HG02623 (cell line): ENCODE measurements at regions not wholly inside any gene's neighbourhood (a gene's known extent, or its start where the extent isn't known, plus 50 kb on each side); places are given as distances from the start of the nearest gene placed in this dataset.
"Not testable (repeated sequence)": the region's sequence is repeated elsewhere in the genome, so short reads cannot be mapped to it uniquely, and the experiment has no call there.

Source experiments
- ATAC-seq: cut with Tn5 transposase; IDR thresholded peaks from one replicate; pipeline ENCODE4 v1.9.1; 2021; ENCODE audit warnings: moderate library complexity; ENCODE audit not compliant: unreplicated experiment

DNA sequence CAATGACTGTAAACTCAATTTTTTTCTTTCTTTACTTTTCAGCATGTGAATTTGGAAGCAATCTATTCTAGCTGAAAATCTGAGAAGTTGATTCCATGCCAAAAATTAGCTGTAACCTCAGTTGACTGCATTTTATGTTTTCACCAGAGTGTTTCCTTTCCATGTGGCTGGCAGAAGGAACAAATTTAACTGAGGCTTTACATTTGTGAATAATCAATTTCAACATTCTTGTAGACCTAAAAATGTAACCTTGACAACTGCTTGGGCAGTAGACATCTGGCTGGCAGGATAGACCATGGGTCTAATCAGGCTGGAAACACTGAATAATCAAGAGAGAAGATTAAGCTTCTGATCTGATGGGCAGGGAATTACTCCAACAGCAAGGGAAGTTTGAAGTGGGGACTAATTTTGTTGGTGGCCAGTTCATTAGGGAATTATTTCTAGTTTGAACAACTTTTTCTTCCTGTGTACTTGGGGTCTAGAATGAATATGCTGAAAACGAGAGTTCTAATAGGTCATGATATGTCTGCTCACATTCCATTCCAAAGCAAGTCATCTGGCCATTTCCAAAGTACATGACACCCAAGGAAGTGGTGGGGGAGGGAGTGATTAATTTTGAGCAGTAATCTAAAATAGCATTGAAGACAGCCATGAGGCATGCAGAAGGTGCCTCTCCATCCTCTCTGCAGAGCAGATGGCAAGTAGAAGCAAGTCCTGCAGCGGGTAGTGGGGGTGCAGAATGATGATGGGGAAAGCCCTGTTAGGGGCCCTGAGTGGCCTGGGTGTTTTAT lies 68.2 kb downstream of the ATP23 start:
- no peak for ATAC-seq

DNA sequence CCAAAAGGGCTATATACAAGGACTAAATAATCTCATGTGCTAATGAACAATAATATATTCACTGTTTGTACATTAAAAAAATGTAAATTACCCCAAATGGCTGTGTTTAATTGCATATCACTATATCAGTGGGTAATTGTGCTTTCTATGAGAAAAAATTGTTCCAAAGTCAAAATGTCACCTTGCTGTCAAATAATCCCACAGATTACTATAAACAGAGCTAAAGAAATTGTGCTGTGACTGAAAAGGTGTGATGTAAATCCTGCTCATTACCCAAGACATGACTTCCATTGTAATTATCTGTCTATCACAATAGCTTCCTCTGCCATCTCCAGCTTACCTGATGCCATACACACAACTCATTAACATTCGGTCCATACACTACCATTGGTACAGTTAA lies 70.3 kb downstream of the ATP23 start:
- no peak for ATAC-seq

DNA sequence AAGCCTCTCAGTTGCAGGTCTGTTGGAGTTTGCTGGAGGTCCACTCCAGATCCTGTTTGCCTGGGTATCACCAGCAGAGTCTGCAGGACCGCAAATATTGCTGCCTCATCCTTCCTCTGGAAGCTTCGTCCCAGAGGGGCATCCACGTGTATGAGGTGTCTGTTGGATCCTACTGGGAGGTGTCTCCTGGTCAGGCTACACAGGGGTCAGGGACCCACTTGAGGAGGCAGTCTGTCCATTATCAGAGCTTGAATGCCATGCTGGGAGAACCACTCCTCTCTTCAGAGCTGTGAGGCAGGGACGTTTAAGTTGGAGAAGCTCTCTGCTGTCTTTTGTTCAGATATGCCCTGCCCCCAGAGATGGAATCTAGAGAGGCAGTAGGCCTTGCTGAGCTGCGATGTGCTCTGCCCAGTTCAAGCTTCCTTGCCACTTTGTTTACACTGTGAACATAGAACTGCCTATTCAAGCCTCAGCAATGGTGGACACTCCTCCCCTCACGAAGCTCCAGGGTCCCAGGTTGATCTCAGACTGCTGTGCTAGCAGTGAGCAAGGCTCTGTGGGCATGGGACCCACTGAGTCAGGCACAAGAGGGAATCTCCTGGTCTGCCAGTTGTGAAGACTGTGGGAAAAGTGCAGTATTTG lies 81.1 kb downstream of the ATP23 start:
- not testable (repeated sequence) for ATAC-seq

DNA sequence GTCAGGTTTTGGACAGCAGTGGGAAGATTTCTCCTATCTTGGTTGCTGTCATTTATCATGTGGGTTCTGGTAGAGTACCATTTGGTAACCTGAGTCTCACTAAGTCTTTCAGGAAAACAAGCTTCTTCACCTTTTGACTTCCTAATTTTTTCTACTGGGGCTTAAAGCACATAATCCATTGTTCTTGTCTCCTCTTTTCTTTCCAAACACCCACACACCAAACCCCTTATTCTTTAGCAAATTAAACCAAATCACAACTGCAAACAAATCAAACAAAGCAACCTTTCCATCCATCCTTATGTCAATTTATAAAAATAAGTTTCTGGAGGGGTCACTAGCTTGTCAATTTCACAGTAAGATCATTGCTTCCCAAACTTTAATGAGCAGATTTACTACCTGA lies 84.1 kb downstream of the ATP23 start:
- no peak for ATAC-seq

DNA sequence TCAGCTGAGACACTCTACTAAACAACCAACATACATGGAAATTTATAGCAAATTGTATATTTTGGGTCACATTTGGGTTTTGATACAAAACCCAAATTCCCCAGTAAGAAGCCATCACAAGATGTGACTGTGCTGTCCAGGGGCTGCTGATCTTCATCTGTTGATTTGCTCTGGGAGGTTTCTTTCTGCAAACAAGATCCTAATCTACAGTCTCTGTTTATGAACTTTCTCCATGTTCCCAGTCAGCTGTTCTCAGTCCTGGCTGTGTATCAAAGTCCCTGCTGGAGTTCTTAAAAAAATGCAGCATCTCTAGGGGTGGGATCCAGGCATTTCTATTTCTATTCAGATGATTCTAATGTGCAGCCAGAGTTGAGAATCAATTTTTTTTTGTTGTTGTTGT lies 85.1 kb downstream of the ATP23 start:
- ATAC-seq, result no peak

DNA sequence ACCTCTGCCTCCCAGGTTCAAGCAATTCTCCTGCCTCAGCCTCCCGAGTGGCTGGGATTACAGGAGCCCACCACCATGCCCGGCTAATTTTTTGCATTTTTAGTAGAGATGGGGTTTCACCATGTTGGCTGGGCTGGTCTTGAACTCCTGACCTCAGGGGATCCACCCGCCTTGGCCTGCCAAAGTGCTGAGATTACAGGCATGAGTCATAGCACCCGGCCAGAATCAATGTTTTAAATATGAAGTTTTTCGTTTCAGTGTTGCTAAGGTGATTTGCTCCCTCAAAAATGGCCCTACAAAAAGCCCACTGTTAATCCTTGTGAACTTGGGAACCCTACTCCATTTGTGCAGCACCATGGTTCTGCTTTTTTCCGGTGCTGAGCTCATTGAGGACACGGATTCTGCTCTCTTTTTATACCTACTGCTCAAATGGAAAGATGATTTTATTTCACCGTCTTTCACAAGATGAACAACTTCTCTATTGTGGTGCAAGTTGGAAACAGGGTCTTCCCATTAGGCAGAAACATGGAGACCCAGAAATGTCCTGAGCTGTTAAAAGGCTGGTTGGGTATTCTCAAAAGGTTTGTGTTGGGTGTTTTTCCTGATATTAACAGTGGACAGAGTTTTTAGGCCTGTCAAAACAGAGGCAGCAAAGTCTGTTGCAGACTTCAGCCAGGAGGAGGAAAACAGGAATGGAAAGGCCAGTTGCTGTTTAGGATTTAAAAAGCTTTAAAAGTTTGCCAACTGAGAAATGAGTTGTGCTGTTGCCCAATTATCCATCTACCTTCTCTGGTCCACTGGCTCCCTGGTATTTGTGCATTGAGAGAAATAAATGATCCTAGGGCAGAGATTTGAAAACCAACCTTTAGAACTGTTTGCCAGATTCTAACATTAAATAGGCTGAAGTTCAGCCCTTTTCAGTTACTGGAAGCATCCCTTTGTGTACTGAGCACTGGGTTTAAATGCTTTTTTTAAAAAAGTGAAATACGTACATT lies 85.8 kb downstream of the ATP23 start:
- ATAC-seq, result no peak

DNA sequence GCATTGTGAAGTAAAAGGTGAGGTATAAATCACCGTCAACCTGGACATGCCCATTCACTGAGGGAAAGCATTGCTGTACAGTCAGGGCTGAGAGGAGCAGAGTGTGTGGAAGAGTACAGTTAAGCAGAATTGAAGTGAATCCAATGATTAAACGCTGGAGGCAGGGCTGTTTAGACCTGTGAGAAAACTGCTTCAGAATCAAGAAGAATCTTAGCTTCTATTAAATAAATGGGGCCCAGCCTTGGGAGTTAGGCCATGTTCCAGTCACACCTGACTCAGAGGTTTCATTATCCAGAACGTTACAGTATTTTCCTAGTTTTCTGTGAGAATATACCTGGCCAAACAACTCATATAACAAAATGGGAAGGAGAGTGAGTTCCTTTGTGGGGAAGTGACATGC lies 86.9 kb downstream of the ATP23 start:
- ATAC-seq, result no peak

DNA sequence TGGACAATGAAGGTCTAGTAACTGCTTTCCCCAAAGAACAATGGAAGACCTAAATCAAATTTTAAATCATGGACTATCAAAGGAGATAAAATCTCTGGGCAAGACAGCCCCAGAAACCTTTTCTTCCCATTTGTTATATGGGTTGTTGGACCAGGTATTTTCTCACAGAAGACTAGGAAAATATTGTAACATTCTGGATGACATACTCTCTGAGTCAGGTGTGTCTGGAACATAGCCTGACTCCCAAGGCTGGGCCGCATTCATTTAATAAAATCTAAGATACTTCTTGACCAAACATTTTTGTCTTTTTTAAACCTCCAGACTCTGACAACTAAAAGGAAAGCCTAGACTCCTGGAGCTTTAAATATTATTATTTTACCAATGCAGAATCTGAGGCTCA lies 87.9 kb downstream of the ATP23 start:
- ATAC-seq, result no peak

DNA sequence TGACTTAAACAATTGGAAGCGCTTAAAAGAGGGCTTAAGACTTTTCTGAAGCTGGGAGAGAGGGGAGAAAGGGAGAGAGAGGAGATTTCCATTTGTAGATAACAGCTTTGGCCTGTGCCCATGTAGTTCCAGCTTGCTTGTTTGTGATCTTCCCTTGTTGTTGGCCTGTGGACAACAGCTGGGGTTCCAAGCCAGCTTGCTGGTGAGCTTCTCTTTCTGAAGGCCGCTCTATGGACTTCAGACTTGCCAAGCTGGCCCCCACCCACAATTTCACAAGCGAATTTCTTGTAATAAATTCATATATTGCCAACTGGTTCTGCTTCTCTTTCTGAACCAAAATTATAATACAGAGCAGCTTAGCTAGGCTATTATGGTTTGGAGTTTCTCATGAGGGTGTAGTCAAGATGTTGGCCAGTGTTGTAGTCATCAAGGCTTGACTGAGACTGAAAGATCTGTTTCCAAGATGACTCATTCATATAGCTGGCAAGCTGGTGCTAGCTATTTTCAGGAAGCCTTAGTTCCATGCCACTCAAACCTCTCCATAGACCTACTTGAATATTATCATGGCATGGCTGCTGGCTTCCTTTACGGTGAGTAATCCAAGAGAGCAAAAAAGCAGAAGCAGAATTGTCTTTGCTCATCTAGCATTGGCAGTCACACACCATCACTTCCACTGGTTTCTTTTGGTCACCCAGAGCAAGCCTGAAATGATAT lies 89.4 kb downstream of the ATP23 start:
- no peak for ATAC-seq

DNA sequence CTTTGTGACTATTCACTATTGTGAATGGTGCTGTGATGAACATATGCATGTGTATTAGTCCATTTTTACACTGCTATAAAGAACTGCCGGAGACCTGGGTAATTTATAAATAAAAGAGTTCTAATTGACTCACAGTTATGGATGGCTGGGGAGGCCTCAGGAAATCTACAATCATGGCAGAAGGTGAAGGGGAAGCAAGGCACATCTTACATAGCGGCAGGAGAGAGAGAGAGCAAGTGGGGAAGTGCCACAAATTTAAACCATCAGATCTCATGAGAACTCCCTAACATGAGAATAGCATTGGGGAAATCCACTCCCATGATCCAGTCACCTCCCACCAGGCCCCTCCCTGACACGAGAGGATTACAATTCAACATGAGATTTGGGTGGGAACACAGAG lies 90.8 kb downstream of the ATP23 start:
- ATAC-seq, result no peak

DNA sequence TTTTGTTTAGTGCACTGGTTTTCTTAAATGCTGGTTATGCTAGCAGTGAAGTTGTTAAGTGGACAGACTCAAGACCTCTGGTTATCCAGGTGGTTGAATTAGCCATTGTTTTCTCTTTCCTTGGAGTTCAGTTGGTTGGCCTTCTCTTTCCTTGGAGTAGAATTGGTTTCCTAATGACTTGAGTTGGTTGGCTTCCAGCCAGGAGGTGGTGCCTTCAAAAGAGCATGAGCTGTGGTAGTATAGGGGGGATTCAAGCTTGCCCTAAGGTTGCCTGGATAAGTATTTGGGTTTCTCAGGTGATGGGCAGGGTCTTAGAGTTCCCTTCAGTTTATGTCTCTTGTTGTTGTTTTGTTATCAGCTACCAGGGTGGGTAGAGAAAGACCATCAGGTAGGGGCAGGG lies 92.5 kb downstream of the ATP23 start:
- no peak for ATAC-seq

DNA sequence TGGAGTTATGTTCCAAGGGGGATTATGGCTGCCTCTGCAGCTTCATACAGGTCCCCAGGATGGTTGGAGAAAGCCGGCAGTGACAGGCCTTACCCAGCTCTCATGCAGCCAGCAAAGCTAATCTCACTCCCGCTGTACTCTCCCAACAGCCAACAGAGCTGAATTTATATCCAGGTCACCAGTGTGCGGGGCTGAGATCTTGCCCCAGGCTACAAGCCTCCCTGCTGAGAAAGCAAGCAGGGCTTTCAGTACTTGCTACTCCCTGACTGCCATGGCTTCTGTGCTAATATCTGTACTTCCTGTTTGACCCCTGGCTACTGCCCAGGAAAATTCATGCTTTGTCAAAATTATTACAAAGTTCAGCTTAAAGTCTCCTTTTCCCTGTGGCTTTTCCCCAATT lies 92.9 kb downstream of the ATP23 start:
- no peak for ATAC-seq

DNA sequence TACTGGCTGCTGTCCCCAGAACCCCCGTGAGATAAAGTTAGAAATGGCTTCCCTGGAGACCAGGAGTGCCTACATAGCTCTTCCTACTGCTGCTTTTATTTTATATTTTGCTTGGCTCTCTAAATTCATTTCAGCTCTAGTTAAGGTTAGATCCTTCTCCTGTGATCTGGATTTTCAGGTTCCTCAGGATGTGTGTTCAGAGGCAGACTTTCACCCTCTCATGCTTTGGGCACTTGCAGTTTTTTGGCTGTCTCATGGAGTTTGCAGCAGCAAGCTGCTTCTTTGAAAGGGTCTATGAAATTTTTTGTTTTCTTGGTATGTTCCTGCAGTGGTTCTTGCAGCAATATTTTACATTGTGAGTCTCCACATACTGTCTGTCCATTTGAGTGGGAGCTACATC lies 93.3 kb downstream of the ATP23 start:
- no peak for ATAC-seq

DNA sequence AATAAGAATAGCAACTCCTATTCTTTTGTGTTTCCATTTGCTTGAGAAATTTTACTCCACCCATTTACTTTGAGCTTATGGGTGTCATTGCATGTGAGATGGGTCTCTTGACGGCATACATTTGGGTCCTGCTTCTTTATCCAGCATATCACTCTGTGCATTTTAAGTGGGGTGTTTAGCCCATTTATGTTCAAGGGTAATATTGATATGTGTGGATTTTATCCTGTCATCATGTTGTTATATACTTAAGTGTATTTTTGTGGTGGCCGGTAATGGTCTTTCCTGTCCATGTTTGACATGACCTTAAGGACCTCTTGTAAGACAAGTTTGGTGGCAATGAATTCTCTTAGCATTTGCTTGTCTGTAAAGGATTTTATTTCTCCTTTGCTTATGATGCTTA lies 100.1 kb downstream of the ATP23 start:
- ATAC-seq, result no peak

DNA sequence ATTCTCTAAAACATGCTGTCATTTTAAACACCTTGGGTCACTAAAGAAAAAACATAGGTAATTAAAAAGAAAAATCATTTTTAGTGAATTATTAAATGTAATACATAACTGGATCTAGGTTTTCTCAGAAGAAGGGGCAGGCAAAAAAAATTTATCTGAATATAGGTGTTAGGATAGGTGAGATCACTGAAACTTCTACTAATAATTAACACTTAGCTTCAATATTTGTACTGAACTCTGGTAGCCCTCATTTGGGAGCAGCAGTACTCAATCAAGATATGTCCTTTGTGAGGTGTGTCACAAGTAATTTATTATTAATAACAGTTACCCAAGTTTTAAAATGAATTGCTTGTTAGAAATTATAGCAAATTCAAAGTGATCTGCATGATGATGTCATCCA lies 103.6 kb downstream of the ATP23 start:
- ATAC-seq, result no peak

DNA sequence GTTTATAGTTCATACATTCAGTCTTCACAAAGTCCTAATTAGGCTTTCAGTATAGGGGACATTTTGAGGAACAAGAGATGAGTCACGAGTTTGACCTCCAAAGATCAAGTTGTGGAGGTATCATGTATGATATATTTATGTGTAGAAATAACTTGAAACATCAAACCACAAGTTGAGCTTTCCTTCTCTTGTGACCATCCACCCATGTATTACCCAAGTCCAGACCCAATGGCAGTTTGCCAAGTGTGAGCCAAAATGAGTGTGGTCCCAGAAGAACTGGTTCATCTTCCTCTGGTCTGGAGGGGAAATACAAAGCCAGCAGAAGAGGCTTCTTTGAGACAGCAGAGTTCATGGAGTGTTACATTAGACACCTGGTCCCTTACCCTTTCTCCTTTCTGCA lies 104.9 kb downstream of the ATP23 start:
- no peak for ATAC-seq

DNA sequence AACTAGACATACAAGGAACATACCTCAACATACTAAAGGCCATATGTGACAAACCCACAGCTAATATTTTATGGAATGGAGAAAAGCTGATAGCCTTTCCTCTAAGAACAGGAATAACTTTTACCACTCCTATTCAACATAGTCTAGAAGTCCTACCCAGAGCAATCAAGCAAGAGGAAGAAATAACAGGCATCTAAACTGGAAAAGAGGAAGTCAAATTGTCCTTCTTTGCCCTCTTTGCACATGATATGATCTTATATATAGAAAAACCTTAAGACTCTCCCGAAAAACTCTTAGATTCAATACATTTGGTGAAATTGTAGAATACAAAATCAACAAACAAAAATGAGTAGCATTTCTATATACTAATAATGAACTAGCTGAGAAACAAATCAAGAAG lies 110.0 kb downstream of the ATP23 start:
- ATAC-seq, result no peak

DNA sequence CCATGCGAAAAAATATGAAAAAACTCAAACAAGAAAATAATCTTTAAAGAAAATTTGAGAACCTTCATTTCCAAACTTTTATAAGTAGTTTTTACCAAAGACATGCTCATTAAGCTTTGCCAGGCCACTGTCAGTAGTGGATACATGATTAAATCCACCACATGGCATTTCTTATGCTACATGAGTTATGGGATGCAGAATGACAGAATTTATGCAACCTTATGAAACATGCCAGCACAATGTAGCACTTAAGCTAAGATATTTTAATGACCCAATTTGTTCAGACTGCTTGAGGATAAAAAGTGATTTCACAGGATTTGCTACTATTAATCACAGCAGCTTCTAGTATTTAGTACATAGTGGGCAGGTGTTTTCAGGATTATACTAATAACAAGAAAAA lies 123.3 kb downstream of the ATP23 start:
- ATAC-seq, result no peak

DNA sequence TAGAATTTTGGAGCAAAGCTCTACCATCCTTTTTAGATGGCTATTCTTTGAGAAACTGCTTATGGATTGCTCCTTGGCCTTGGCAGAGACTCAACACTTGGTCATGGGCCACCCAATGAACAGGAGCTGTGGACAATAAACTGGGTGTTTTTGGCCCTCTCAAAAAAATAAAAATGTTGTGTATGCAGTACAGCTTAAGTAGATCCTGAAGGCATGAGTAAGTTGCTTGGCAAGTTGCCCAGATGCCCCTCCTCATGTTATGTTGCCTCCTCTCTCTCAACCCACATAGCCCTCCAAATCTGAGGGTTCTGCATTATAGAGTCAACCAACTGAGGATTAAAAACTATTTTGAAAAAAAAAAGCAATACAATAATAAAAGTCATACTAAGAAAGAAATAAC lies 124.9 kb downstream of the ATP23 start:
- ATAC-seq, result no peak

DNA sequence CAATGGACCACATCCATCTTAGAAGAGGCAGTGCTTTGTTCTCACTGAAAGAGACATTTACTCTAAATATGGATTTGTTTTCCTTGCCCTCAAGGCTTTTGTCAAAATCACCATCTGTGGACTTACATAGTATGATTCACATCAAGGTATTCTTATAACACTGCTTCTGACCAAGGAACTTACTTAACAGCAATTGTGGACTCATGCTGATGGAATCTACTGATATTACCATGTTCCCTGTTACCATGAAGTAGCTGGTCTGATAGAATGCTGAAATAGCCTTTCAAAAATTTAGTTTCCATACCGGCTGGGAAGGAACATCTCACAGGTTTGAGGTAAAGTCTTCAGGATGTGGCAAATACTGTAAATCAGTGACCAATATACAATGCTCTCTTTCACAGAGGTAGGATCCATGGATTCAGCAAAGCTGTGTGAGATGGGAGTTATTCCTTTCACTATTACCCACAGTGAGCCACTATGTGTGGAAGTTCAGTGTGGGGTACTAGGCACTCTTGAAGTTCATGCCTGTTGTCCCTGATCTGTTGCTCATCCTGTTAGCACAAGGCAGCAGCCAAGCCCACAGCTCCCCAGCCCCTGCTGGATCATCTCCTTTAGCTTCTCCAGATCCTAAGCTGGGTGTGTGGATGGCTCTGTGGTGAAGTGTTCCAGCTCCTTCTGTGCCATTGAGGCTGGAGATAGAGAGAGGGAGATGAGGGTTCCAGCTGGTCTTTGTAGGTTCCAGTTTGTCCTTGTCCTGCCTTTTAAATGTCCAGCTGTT lies 126.4 kb downstream of the ATP23 start:
- ATAC-seq, result no peak
